Sigmoid colon (tissue), 4 donors: ENCODE measurements at regions not wholly inside any gene's neighbourhood (a gene's known extent, or its start where the extent isn't known, plus 50 kb on each side); places are given as distances from the start of the nearest gene placed in this dataset.

Experiments used
- POLR2A ChIP-seq, 2 donors: fragments of 450-650 bp; IDR thresholded peaks; one replicate each; pipeline ENCODE4 v1.6.1; 2016; ENCODE audit warnings: antibody characterized with exemption in 2 of 2, mild to moderate bottlenecking in 2 of 2, moderate library complexity in 2 of 2
- POLR2AphosphoS5 ChIP-seq, 4 donors: sonication (generic); formaldehyde crosslinking; IDR thresholded peaks; one replicate each; pipeline ENCODE4 v1.6.1; 2017; ENCODE audit warnings: antibody characterized with exemption in 4 of 4
- TF ChIP-seq, protein P1 (sequence below), 4 experiments: fragments of 450-650 bp in 3 of 4; fragments of 200-600 bp in 1 of 4; IDR thresholded peaks; one replicate each; pipeline ENCODE4 v1.5.1; 2016 to 2019; ENCODE audit warnings: antibody characterized with exemption in 4 of 4, mild to moderate bottlenecking in 3 of 4, moderate library complexity in 2 of 4

DNA sequence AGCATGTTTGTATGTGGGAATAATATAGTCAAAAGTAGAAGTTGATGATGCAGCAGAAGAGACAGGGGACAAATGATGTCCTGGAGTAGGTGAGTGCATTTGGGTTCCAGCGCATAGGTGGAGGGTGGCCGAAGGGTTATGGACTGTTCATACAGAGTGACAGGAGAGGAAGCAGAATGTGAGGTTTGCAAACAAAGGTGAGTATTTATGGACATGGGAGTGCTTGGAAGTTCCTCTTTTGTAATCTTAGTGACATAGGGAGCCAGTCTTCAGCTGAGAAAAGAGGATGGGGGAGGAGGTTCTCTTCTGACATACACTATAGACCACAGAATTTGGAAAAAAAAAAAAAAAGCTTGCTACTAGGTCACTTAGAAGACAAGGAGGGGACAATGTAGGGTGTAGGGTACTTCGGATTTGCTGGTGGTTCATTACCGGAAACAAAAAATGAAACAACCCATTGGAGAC lies 331.6 kb downstream of the DLEU7 start:
- TF ChIP-seq, protein P1, sequence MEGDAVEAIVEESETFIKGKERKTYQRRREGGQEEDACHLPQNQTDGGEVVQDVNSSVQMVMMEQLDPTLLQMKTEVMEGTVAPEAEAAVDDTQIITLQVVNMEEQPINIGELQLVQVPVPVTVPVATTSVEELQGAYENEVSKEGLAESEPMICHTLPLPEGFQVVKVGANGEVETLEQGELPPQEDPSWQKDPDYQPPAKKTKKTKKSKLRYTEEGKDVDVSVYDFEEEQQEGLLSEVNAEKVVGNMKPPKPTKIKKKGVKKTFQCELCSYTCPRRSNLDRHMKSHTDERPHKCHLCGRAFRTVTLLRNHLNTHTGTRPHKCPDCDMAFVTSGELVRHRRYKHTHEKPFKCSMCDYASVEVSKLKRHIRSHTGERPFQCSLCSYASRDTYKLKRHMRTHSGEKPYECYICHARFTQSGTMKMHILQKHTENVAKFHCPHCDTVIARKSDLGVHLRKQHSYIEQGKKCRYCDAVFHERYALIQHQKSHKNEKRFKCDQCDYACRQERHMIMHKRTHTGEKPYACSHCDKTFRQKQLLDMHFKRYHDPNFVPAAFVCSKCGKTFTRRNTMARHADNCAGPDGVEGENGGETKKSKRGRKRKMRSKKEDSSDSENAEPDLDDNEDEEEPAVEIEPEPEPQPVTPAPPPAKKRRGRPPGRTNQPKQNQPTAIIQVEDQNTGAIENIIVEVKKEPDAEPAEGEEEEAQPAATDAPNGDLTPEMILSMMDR (IDR thresholded peaks at IDR 0.05) = no peak
- TF ChIP-seq POLR2A (IDR thresholded peaks at IDR 0.05) = no peak
- no peak for TF ChIP-seq POLR2AphosphoS5 (IDR thresholded peaks at IDR 0.05)
